ENCODE measurements at regions not wholly inside any gene's neighbourhood (a gene's known extent, or its start where the extent isn't known, plus 50 kb on each side); places are given as distances from the start of the nearest gene placed in this dataset.

GRCh38 chr4:8928074-8928473 is 56.4 kb upstream of the HMX1 start:
- no peak overlapping the region for H3K4me3 ChIP-seq (ENCODE audit: low read depth in 1 of 5, low read length in 5 of 5)
- H3K9me3 ChIP-seq (ENCODE audit: control insufficient read depth in 5 of 5, low read length in 5 of 5) = peaks cover 2 to 5% (median 3%) of the 10 kb centered on the region in 5 donors
- no peaks in the 10 kb centered on the region for H3K27me3 ChIP-seq (ENCODE audit: control insufficient read depth in 5 of 5, insufficient read depth in 4 of 5, low read length in 5 of 5)
- H3K36me3 ChIP-seq (ENCODE audit: control insufficient read depth in 5 of 5, insufficient read depth in 5 of 5, low read length in 5 of 5) = no peaks in the 10 kb centered on the region
- no peaks in the 10 kb centered on the region for H3K4me1 ChIP-seq (ENCODE audit: control insufficient read depth in 5 of 5, insufficient read depth in 5 of 5, low read length in 5 of 5)
- H3K9ac ChIP-seq (ENCODE audit: low read length in 5 of 5) = no peak overlapping the region
- no peak overlapping the region for H3K27ac ChIP-seq (ENCODE audit: low read depth, low read length)

DNA sequence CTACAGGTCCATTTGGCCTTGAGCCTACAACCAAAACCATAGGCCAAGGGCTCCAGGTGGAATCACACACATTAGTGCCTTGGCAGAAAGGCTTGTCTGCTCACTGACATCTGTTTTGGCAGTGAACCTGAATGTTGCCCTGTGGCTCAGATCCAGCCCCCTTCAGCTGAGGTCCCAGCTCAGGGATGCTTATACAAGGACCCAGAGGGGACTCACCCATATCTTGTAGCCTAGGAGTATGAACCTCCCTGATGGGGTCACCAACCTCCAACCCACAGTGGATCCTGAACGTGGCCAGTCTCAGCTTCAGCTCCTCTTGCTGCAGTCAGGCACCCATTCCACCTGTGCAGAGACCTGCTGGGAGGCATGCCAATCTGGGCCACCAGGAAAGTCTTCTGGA is 50.8 kb upstream of the HMX1 start:
- no peak overlapping the region for H3K9ac ChIP-seq (ENCODE audit: low read length in 5 of 5)
- H3K9me3 ChIP-seq (ENCODE audit: control insufficient read depth in 5 of 5, low read length in 5 of 5) = peaks cover 4 to 14% (median 8%) of the 10 kb centered on the region in 5 donors
- no peak overlapping the region for H3K27ac ChIP-seq (ENCODE audit: low read depth, low read length)
- H3K4me3 ChIP-seq (ENCODE audit: low read depth in 1 of 5, low read length in 5 of 5) = no peak overlapping the region
- H3K4me1 ChIP-seq (ENCODE audit: control insufficient read depth in 5 of 5, insufficient read depth in 5 of 5, low read length in 5 of 5) = no peaks in the 10 kb centered on the region
- peaks cover 3 to 22% (median 17%) of the 10 kb centered on the region in 5 donors for H3K27me3 ChIP-seq (ENCODE audit: control insufficient read depth in 5 of 5, insufficient read depth in 4 of 5, low read length in 5 of 5)
- no peaks in the 10 kb centered on the region for H3K36me3 ChIP-seq (ENCODE audit: control insufficient read depth in 5 of 5, insufficient read depth in 5 of 5, low read length in 5 of 5)

DNA sequence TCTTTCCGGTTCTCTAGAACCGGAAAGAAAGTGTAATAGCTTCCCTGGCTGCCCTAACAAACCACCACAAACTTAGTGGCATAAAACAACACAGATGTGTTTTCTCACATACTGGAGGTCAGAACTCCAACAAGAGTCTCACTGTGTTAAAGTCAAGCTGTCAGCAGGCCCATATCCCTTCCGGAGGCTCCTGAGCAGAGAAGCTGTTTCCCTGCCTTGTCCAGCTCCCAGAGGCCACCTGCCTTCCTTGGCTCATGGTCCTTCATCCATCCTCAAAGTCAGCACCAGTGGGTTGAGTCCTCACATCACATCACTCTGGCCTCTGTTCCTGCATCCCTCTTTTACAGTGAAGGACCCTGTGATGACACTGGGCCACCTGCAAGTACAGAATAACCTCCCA is 49.8 kb upstream of the HMX1 start:
- Histone ChIP-seq H3K27me3 (ENCODE audit: control insufficient read depth in 5 of 5, insufficient read depth in 4 of 5, low read length in 5 of 5) (peaks cover 8 to 24% (median 17%) of the 10 kb centered on the region in 5 donors), H3K9me3 (ENCODE audit: control insufficient read depth in 5 of 5, low read length in 5 of 5) (peaks cover 4 to 14% (median 8%) of the 10 kb centered on the region in 5 donors), H3K9ac (ENCODE audit: low read length in 5 of 5) (no peak overlapping the region), H3K4me1 (ENCODE audit: control insufficient read depth in 5 of 5, insufficient read depth in 5 of 5, low read length in 5 of 5) (no peaks in the 10 kb centered on the region), H3K4me3 (ENCODE audit: low read depth in 1 of 5, low read length in 5 of 5) (no peak overlapping the region), H3K36me3 (ENCODE audit: control insufficient read depth in 5 of 5, insufficient read depth in 5 of 5, low read length in 5 of 5) (no peaks in the 10 kb centered on the region), H3K27ac (ENCODE audit: low read depth, low read length) (no peak overlapping the region)
